ENCODE measurements at regions not wholly inside any gene's neighbourhood (a gene's known extent, or its start where the extent isn't known, plus 50 kb on each side); places are given as distances from the start of the nearest gene placed in this dataset.

DNA sequence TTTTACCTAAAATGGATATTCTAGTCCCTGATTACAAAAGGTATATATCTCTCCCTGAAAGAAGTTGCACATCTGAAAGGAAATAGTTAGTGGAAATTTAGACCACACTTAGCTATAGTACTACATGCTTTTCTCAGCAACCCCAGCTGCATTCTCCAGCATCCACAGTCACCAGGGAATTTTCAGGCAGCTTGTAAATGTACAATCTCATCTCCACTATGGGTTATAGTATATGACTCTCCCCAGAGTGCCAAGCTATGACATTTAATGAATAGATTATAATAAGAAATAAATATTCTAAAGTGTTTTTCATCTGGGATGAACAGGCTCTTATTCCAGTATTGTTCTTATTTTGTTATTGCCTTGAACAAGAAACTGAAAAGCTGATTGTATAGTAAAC is 197.6 kb upstream of the HNRNPA3 start:
- TF ChIP-seq POLR2A (IDR thresholded peaks at IDR 0.05): no peak
- TF ChIP-seq, protein P1, sequence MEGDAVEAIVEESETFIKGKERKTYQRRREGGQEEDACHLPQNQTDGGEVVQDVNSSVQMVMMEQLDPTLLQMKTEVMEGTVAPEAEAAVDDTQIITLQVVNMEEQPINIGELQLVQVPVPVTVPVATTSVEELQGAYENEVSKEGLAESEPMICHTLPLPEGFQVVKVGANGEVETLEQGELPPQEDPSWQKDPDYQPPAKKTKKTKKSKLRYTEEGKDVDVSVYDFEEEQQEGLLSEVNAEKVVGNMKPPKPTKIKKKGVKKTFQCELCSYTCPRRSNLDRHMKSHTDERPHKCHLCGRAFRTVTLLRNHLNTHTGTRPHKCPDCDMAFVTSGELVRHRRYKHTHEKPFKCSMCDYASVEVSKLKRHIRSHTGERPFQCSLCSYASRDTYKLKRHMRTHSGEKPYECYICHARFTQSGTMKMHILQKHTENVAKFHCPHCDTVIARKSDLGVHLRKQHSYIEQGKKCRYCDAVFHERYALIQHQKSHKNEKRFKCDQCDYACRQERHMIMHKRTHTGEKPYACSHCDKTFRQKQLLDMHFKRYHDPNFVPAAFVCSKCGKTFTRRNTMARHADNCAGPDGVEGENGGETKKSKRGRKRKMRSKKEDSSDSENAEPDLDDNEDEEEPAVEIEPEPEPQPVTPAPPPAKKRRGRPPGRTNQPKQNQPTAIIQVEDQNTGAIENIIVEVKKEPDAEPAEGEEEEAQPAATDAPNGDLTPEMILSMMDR (IDR thresholded peaks at IDR 0.05 in 4 of 5, conservative IDR thresholded peaks at IDR 0.05 in 1 of 5): no peak
